NCI-H1436 treated with DMSO at 0.1 percent for 48 hours (cell line): ENCODE measurements at regions not wholly inside any gene's neighbourhood (a gene's known extent, or its start where the extent isn't known, plus 50 kb on each side); places are given as distances from the start of the nearest gene placed in this dataset.
"Not testable (repeated sequence)": the region's sequence is repeated elsewhere in the genome, so short reads cannot be mapped to it uniquely, and the experiment has no call there.

Experiments used
- DNase-seq: peaks from one replicate; lab custom pipeline; 2025; lab: John Stamatoyannopoulos, UW

GRCh38 chr6:112934433-112935327 is 587.5 kb downstream of the RFPL4B start:
- DNase-seq, result no peak

GRCh38 chr6:112935402-112936078 is 588.4 kb downstream of the RFPL4B start:
- no peak for DNase-seq

- no peak for DNase-seq
Measured at GRCh38 chr6:112936079-112936472, 588.9 kb downstream of the RFPL4B start.

- DNase-seq, result no peak
Measured at GRCh38 chr6:112936504-112936903, 589.4 kb downstream of the RFPL4B start.

GRCh38 chr6:112937690-112938089 is 590.6 kb downstream of the RFPL4B start:
- DNase-seq, result not testable (repeated sequence)

- no peak for DNase-seq
Measured at GRCh38 chr6:112938650-112939049, 591.5 kb downstream of the RFPL4B start.

GRCh38 chr6:112939563-112939962 is 592.4 kb downstream of the RFPL4B start:
- peak; percentile 44 for DNase-seq

GRCh38 chr6:112941613-112942012 is 594.5 kb downstream of the RFPL4B start:
- no peak for DNase-seq

GRCh38 chr6:112946051-112946450 is 598.9 kb downstream of the RFPL4B start:
- DNase-seq, result no peak

GRCh38 chr6:112947507-112947906 is 600.4 kb downstream of the RFPL4B start:
- DNase-seq, result no peak

GRCh38 chr6:112951829-112952228 is 604.7 kb downstream of the RFPL4B start:
- DNase-seq, result no peak

GRCh38 chr6:112955743-112956142 is 608.6 kb downstream of the RFPL4B start:
- DNase-seq, result not testable (repeated sequence)

- no peak for DNase-seq
Measured at GRCh38 chr6:112956696-112957535, 609.8 kb downstream of the RFPL4B start.

- DNase-seq, result no peak
Measured at GRCh38 chr6:112957536-112957916, 610.4 kb downstream of the RFPL4B start.

GRCh38 chr6:112960130-112960529 is 613.0 kb downstream of the RFPL4B start:
- not testable (repeated sequence) for DNase-seq

GRCh38 chr6:112967974-112968373 is 620.8 kb downstream of the RFPL4B start:
- no peak for DNase-seq

GRCh38 chr6:112971651-112972050 is 624.5 kb downstream of the RFPL4B start:
- no peak for DNase-seq

GRCh38 chr6:112974931-112975330 is 627.8 kb downstream of the RFPL4B start:
- not testable (repeated sequence) for DNase-seq

GRCh38 chr6:112976579-112976978 is 629.4 kb downstream of the RFPL4B start:
- not testable (repeated sequence) for DNase-seq

- DNase-seq, result no peak
Measured at GRCh38 chr6:112979830-112980229, 632.7 kb downstream of the RFPL4B start.

- DNase-seq, result no peak
Measured at GRCh38 chr6:112980676-112981075, 633.5 kb downstream of the RFPL4B start.

- DNase-seq, result no peak
Measured at GRCh38 chr6:112983713-112984261, 636.7 kb downstream of the RFPL4B start.
